ENCODE measurements at regions not wholly inside any gene's neighbourhood (a gene's known extent, or its start where the extent isn't known, plus 50 kb on each side); places are given as distances from the start of the nearest gene placed in this dataset.
"Not testable (repeated sequence)": the region's sequence is repeated elsewhere in the genome, so short reads cannot be mapped to it uniquely, and the experiment has no call there.

GRCh38 chr9:88835038-88835466 lies 156.2 kb upstream of the S1PR3 start:
- no peaks in the 10 kb centered on the region for H3K36me3 Mint-ChIP-seq (ENCODE audit: insufficient read depth, unreplicated experiment)
- H3K4me3 Mint-ChIP-seq (ENCODE audit: low read depth, unreplicated experiment) = no peak overlapping the region
- H3K27me3 Mint-ChIP-seq (ENCODE audit: unreplicated experiment) = no peaks in the 10 kb centered on the region
- intact Hi-C loops (cut with micrococcal nuclease; ENCODE audit: unreplicated experiment) = no loop called here
- no peaks in the 10 kb centered on the region for H3K9me3 Mint-ChIP-seq (ENCODE audit: low read depth, unreplicated experiment)
- CTCF ChIA-PET = no interaction called here
- no TSS peak for BruUV-seq (replicated peaks)
- H3K27ac Mint-ChIP-seq (ENCODE audit: unreplicated experiment) = no peak overlapping the region
- no peaks in the 10 kb centered on the region for H3K4me1 Mint-ChIP-seq (ENCODE audit: low read depth, unreplicated experiment)
- no peak for DNase-seq
- no peak for TF ChIP-seq CTCF (IDR thresholded peaks at IDR 0.05; ENCODE audit: unreplicated experiment)

GRCh38 chr9:88835772-88836171 lies 155.5 kb upstream of the S1PR3 start:
- no peak for TF ChIP-seq CTCF (IDR thresholded peaks at IDR 0.05; ENCODE audit: unreplicated experiment)
- no peak overlapping the region for H3K4me3 Mint-ChIP-seq (ENCODE audit: low read depth, unreplicated experiment)
- intact Hi-C loops (cut with micrococcal nuclease; ENCODE audit: unreplicated experiment) = no loop called here
- H3K36me3 Mint-ChIP-seq (ENCODE audit: insufficient read depth, unreplicated experiment) = no peaks in the 10 kb centered on the region
- no peaks in the 10 kb centered on the region for H3K9me3 Mint-ChIP-seq (ENCODE audit: low read depth, unreplicated experiment)
- DNase-seq = no peak
- no peaks in the 10 kb centered on the region for H3K27me3 Mint-ChIP-seq (ENCODE audit: unreplicated experiment)
- no peak overlapping the region for H3K27ac Mint-ChIP-seq (ENCODE audit: unreplicated experiment)
- CTCF ChIA-PET = no interaction called here
- no TSS peak for BruUV-seq (replicated peaks)
- H3K4me1 Mint-ChIP-seq (ENCODE audit: low read depth, unreplicated experiment) = no peaks in the 10 kb centered on the region

- DNase-seq = no peak
- intact Hi-C loops (cut with micrococcal nuclease; ENCODE audit: unreplicated experiment) = no loop called here
- H3K27ac Mint-ChIP-seq (ENCODE audit: unreplicated experiment) = no peak overlapping the region
- H3K9me3 Mint-ChIP-seq (ENCODE audit: low read depth, unreplicated experiment) = no peaks in the 10 kb centered on the region
- BruUV-seq (replicated peaks) = no TSS peak
- CTCF ChIA-PET = no interaction called here
- no peaks in the 10 kb centered on the region for H3K4me1 Mint-ChIP-seq (ENCODE audit: low read depth, unreplicated experiment)
- H3K36me3 Mint-ChIP-seq (ENCODE audit: insufficient read depth, unreplicated experiment) = no peaks in the 10 kb centered on the region
- no peaks in the 10 kb centered on the region for H3K27me3 Mint-ChIP-seq (ENCODE audit: unreplicated experiment)
- H3K4me3 Mint-ChIP-seq (ENCODE audit: low read depth, unreplicated experiment) = no peak overlapping the region
- no peak for TF ChIP-seq CTCF (IDR thresholded peaks at IDR 0.05; ENCODE audit: unreplicated experiment)
These were observed 153.5 kb upstream of the S1PR3 start for GRCh38 chr9:88837731-88838130.

GRCh38 chr9:88849878-88850277 lies 141.4 kb upstream of the S1PR3 start:
- H3K36me3 Mint-ChIP-seq (ENCODE audit: insufficient read depth, unreplicated experiment); H3K4me3 Mint-ChIP-seq (ENCODE audit: low read depth, unreplicated experiment); H3K27ac Mint-ChIP-seq (ENCODE audit: unreplicated experiment); BruUV-seq (replicated peaks); DNase-seq; H3K27me3 Mint-ChIP-seq (ENCODE audit: unreplicated experiment); CTCF ChIA-PET; intact Hi-C loops (cut with micrococcal nuclease; ENCODE audit: unreplicated experiment); H3K9me3 Mint-ChIP-seq (ENCODE audit: low read depth, unreplicated experiment); H3K4me1 Mint-ChIP-seq (ENCODE audit: low read depth, unreplicated experiment): not testable (repeated sequence)

GRCh38 chr9:88852794-88853193 lies 138.5 kb upstream of the S1PR3 start:
- BruUV-seq (replicated peaks) = no TSS peak
- intact Hi-C loops (cut with micrococcal nuclease; ENCODE audit: unreplicated experiment) = no loop called here
- Mint-ChIP-seq H3K36me3 (ENCODE audit: insufficient read depth, unreplicated experiment) (no peaks in the 10 kb centered on the region), H3K4me3 (ENCODE audit: low read depth, unreplicated experiment) (no peak overlapping the region), H3K27ac (ENCODE audit: unreplicated experiment) (no peak overlapping the region), H3K4me1 (ENCODE audit: low read depth, unreplicated experiment) (no peaks in the 10 kb centered on the region), H3K9me3 (ENCODE audit: low read depth, unreplicated experiment) (no peaks in the 10 kb centered on the region), H3K27me3 (ENCODE audit: unreplicated experiment) (peaks cover 29% of the 10 kb centered on the region)
- CTCF ChIA-PET = no interaction called here
- TF ChIP-seq CTCF (IDR thresholded peaks at IDR 0.05; ENCODE audit: unreplicated experiment) = no peak
- DNase-seq = no peak

Data from Calu3 (cell line).